GM23248 (cell line): ENCODE measurements at regions not wholly inside any gene's neighbourhood (a gene's known extent, or its start where the extent isn't known, plus 50 kb on each side); places are given as distances from the start of the nearest gene placed in this dataset.
"Not testable (repeated sequence)": the region's sequence is repeated elsewhere in the genome, so short reads cannot be mapped to it uniquely, and the experiment has no call there.

Experiments used
- EZH2 ChIP-seq: fragments of 200-600 bp; sonication (generic); IDR thresholded peaks from 2 replicates; pipeline ENCODE4 v1.6.1; 2018; ENCODE audit warnings: antibody characterized with exemption, mild to moderate bottlenecking; ENCODE audit not compliant: insufficient read depth, poor library complexity, severe bottlenecking
- EZH2phosphoT487 ChIP-seq: fragments of 200-600 bp; sonication (generic); IDR thresholded peaks from 2 replicates; pipeline ENCODE4 v1.6.1; 2018; ENCODE audit warnings: antibody characterized with exemption, moderate library complexity, mild to moderate bottlenecking, low read depth; ENCODE audit not compliant: insufficient read depth

GRCh38 chr20:30337556-30337955 is 919.9 kb upstream of the DEFB115 start:
- TF ChIP-seq EZH2, EZH2phosphoT487: not testable (repeated sequence)
